HG03108 (cell line): ENCODE measurements at regions not wholly inside any gene's neighbourhood (a gene's known extent, or its start where the extent isn't known, plus 50 kb on each side); places are given as distances from the start of the nearest gene placed in this dataset.
"Not testable (repeated sequence)": the region's sequence is repeated elsewhere in the genome, so short reads cannot be mapped to it uniquely, and the experiment has no call there.

Source experiments
- ATAC-seq: cut with Tn5 transposase; IDR thresholded peaks from one replicate; pipeline ENCODE4 v1.9.1; 2021; ENCODE audit warnings: moderate library complexity; ENCODE audit not compliant: unreplicated experiment

DNA sequence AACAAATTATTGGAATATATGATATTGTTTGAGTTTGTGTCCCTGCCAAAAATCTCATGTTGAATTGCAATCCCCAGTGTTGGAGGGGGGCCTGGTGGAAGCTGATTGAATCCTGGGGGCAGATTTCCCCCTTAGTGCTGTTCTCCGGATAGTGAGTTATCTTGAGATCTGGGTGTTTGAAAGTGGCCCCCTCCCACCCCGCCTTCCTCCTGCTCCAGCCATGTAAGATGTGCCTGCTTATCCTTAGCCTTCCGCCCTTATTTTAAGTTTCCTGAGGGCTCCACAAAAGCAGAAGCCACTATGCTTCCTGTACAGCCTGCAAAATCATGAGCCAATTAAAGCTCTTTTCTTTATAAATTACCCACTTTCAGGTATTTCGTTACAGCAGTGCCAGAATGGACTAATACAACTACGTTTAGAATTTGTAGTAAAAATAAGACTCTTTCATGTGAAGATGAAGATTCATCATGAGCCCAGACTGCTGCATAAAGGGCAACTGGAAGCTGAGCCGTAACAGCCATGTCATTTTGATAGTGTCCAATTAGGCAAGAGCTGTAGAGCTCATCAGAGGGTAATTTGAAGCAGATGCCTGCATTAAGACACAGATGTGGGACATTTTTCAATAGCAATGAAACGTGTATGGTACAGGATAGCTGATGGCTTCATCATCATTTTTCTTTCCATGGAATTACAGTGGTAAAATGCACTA, 1007.2 kb downstream of the REEP3 start:
- no peak for ATAC-seq

DNA sequence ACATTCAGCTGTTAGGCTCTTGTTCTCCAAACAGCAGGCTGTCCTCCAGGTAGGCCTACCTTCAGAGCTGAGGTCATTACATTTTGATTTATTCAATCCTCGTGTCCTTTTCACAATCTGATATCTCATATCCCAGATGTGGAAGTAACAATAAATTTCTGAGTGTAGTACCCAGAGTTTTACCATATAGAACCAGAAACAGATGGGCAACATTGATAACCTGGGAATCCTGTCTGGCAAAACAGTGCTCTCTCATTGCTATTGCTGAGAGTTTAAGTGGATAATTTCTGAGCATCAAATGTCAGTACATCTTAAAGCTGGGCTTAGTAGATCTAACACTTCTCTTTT, 1007.8 kb downstream of the REEP3 start:
- ATAC-seq: no peak

DNA sequence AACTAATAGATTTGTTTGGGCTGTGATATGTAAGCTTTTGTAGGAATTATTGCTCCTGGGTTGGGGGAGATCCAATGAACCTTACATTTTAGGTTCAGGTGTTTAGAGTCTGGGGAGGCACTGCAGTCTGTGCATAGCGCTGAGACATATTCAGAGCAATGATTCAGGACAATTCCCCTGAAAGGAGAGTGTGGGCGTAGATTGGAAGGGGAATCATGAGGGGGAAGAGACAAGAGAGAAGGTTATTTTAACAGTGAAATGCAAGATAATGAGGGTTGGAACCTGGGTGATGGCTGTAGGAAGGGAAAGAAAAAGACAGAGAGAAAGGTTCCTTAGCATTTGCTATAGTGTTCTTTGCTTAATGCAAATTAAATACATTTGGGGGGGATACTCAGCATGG, 1013.4 kb downstream of the REEP3 start:
- no peak for ATAC-seq

DNA sequence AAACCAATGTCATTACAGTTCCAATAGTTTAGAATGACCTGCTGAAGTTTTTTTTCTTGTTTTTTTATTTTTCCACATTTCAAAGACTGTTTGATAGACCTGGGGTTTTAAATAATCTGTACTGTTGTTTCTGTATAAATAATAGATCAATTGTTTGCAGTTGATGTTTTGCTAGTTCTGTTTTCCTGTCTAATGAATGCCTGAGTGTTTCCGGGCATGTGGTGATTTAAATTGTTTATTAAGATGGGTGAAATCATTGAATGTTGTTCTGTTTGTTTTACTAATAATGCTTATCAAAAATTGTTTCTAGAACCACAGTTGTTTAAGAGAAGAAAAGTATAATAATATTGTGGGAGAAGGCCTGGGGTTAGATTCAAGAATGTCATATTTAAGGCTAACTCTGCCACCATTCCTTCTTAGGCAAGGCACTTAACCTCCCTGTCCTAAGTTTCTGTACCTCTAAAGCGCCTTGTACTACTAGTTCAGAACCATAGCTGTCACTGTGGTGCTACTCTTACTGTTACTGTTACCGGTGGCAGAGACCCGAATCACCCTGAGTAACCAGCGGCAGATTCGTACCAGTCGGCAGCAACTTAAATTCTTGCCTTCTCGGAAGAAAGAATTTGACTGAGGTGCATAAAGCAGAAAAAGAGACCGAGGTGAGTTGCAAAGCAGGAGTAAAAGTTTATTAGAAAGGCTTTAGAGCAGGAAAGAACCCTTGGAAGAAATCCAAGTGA, 1014.1 kb downstream of the REEP3 start:
- ATAC-seq: no peak

GRCh38 chr10:64537112-64537511, 1015.9 kb downstream of the REEP3 start:
- no peak for ATAC-seq

GRCh38 chr10:64537928-64538327, 1016.7 kb downstream of the REEP3 start:
- ATAC-seq: no peak

DNA sequence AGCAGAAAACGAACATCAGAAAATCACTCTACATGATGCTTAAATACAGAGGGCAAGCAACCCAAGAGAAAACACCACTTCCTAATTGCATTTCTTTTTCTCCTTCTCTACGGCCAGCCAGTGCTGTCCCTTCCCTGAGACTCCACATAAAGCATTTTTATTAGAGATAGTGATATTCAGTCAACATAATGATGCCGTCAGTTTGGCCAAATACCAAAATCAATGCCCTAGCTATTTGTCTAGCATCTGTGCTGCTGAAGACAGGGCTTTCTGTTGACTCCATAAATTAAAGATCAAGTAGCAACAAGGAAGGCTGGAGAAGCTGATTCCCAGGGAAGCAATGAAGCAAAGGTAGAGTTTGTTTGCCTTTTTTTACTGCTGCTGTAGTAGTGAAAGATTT, 1024.9 kb downstream of the REEP3 start:
- no peak for ATAC-seq

DNA sequence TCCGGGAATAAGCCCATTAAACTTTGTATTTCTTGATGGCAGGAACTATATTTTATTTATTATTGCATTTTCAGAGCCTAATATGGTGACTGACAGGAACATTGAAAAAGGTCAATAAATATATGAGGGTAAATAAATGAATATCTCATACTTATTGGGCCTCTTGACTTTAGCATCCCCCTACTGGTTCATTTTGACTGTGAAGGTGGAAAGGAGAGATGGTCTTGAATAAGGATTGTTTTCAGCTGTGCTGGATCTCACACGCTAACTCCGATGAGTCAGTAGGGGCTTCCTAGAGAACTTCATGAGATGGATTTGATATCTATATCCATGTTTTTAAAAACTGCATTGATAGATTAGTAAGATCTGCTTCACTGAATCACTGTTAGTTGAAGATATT, 1026.0 kb downstream of the REEP3 start:
- no peak for ATAC-seq

DNA sequence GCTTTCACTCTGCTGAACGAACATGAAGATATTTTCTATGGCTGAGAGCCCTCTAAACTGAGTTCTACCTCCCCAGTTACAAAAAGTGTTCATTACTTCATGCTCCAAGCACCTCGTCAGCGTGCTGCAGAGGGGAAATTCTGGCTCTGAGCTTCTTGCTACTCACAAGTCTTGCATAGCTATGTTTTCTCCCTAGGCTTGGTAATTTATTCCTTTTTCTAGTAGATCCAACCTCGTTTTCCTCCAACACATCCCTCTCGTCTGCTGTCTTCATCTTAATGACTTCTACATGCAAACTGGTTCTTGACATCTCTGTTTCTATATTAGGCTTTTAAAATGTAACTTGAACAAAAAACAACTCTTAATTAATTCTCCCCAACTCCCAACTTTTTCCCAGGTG, 1034.5 kb downstream of the REEP3 start:
- ATAC-seq: no peak

- no peak for ATAC-seq
Measured at GRCh38 chr10:64558094-64558835, 1037.1 kb downstream of the REEP3 start.

GRCh38 chr10:64571056-64571455, 1049.9 kb downstream of the REEP3 start:
- ATAC-seq: no peak

DNA sequence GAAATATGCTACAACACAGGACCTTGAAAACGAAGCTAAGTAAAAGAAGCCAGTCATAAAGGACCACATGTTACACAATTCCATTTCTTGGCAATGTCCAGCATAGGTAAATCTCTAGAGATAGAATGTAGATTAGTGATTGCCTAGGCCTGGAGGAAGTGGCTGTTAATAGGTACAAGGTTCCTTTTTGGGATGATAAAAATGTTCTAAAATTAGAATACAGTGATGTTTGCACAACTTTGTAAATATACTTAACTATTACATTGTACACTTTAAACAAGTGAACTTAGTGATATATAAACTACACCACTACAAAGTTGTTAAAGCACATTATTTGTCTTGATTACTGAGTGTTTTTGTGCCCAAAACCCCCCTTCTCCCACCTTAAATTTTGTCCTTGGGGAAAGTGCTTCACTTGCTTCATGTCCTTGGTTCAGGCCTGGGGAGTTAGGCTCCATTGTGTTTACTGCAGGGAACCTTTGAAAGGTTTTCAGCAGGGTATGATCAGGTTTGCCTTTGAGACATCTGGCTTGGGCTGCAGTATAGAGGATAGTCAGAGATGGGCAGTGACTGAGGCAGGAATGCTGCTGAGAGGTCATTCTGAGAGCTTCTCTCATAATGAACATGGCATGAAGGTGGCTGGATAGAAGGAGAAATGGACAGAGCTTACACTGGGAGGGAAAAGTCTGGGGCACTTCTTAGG, 1052.6 kb downstream of the REEP3 start:
- ATAC-seq: no peak

- ATAC-seq: no peak
Measured at GRCh38 chr10:64574371-64574770, 1053.2 kb downstream of the REEP3 start.

DNA sequence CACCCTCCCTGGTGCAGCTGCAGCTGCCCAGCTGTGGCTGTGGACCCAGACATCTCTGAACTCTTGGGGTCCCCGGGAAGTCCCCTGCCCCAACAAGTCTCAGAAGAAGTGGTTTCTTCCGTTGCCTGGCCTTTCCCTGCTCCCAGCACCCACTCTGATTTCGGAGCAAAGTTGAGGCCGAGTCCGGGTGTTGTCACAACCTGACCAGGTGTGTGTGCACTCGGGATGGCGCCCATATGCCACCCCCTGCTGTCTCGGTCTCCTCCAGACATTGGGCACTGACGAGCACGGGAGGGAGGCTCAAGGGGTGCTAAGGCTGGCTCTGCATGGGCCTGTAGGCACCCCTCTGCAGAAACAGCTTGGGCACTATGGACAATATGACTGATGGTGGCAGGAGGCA, 1055.3 kb downstream of the REEP3 start:
- ATAC-seq: no peak

DNA sequence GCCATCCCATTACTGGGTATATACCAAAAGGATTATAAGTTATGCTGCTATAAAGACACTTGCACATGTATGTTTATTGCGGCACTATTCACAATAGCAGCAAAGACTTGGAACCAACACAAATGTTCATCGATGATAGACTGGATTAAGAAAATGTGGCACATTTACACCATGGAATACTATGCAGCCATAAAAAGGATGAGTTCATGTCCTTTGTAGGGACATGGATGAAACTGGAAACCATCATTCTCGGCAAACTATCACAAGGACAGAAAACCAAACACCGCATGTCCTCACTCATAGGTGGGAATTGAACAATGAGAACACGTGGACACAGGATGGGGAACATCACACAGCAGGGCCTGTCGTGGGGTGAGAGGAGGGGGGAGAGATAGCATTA, 1057.6 kb downstream of the REEP3 start:
- ATAC-seq: not testable (repeated sequence)

GRCh38 chr10:64586934-64587503, 1065.8 kb downstream of the REEP3 start:
- no peak for ATAC-seq

DNA sequence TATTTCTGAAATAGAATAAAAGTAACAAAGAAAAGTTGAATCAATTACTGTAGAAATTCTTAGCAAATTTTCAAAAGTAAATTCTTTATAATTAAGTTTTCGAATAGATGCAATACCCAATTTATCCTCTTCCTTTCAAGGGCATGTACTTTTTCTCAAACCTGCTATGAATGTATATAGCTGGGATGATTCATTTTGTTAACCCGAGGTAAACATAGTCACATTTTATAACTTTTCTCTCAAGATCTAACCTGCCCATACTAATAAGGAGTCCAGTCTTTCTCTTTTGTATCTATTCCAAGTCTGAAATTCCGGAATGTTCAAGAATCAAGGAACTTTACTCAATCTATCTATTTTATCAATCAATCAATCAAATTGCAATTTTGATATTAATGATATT, 1072.9 kb downstream of the REEP3 start:
- ATAC-seq: no peak

DNA sequence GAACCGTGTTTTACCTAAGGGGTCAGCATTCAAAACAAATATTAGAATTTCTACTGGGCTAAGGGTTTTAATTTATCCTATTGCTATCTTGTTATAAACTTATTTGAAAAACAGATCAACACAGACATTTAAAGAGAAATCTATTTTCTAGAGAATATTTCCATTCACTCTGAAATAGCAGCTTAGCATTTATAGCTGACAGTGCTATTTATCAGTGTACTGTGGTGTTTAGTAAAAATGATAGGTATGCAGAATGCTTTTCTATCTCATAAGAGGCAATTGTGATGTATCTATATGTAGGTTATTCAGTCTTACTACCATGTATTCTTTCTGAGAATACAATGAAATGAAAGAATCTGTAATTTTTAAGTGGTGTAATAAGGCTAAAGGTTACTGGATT, 1077.4 kb downstream of the REEP3 start:
- no peak for ATAC-seq

- no peak for ATAC-seq
Measured at GRCh38 chr10:64601298-64601697, 1080.1 kb downstream of the REEP3 start.

- ATAC-seq: no peak
Measured at GRCh38 chr10:64617085-64617484, 1095.9 kb downstream of the REEP3 start.

- ATAC-seq: no peak
Measured at GRCh38 chr10:64619102-64619501, 1097.9 kb downstream of the REEP3 start.
